ENCODE measurements at regions not wholly inside any gene's neighbourhood (a gene's known extent, or its start where the extent isn't known, plus 50 kb on each side); places are given as distances from the start of the nearest gene placed in this dataset.

DNA sequence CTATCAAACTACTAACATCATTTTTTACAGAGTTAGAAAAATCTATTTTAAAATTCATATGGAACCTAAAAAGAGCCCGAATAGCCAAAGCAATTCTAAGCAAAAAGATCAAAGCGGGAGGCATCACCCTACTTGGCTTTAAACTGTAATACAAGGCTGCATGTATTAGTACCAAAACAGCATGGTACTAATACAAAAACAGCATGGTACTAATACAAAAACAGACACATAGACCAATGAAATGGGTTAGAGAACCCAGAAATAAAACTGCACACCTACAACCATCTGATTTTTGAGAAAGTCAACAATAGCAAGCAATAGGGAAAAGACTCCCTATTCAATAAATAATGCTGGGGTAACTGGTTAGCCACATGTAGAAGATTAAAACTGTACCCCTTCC is 640.7 kb downstream of the IRS1 start:
- H3K27ac ChIP-seq (ENCODE audit: low read depth, low read length) = no peak overlapping the region
- WGBS, 3 donors = 85 to 90% (median 86%) methylated on average over 2 of the region's 2 CpGs

DNA sequence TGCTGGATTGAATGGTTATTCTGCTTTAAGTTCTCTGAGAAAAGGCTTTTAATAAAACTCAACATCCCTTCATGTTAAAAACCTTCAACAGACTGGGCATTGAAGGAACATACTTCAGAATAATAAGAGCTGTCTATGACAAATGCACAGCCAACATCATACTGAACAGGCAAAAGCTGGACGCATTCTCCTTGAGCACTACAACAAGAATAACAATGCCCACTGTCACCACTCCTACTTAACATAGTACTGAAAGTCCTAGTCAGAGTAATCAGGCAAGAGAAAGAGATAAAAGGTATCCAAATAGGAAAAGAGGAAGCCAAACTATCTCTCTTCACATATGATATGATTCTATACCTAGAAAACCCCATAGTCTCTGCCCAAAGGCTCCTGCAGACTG is 641.4 kb downstream of the IRS1 start:
- WGBS, 3 donors = 86 to 96% (median 91%) methylated on average over 1 of the region's 1 CpG
- no peak overlapping the region for H3K27ac ChIP-seq (ENCODE audit: low read depth, low read length)

DNA sequence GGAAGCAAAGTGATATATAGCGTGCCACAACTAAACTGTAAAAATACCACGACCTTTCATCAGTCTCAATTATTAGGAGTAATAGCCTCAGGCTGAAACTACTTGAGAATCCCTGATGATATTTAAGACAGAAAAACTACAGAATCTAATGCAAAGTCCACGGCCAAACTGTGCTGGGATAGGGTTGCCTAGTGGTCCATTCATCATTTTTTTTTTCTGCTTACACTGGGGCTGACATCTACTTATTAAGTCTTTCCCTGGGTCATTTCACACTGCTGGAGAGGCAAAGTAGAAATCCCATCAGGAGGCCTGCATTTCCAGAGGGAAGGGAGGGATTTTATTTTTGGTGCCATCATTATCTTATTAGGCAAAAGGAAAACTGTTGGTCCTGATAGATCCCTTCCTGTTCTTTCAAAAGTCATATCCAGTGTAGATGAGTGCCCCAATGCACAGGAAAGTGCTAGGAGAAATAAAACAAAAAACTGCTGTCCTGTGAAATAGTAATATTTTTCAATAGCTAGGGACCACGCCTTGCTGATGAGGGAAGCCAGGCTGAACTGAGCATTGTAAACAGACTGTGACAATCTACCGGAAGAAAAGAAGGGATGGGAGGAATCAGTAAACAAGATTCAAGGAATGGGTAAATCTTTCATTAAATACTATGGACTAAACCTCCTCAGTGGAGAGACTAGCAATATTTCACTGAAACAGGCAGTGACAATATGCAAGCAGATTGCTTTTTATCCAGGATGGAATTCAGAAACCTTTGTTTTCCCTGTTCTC is 644.3 kb downstream of the IRS1 start:
- no peak overlapping the region for H3K27ac ChIP-seq (ENCODE audit: low read depth, low read length)
- WGBS, 3 donors = 66 to 71% (median 71%) methylated on average over 5 of the region's 5 CpGs

DNA sequence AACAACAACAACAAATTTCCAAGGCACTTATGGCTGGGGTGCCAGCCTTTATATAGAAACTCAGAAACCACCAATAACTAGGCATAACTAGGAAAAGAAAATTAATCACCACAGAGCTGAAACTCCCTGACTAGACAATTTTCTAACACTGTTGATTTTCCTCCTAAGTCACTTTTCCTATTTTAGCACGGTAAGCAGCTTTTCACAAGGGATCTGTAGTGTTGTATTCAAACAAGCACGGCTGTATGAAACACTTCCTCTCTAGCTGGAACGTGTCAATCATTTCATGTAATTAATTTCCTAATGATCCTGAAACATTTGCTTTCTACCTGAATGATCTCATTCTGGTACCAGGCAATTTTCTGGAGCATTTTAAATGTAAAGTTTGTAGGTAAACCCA is 645.0 kb downstream of the IRS1 start:
- WGBS, 3 donors = 18 to 32% (median 31%) methylated on average over 3 of the region's 3 CpGs
- no peak overlapping the region for H3K27ac ChIP-seq (ENCODE audit: low read depth, low read length)

DNA sequence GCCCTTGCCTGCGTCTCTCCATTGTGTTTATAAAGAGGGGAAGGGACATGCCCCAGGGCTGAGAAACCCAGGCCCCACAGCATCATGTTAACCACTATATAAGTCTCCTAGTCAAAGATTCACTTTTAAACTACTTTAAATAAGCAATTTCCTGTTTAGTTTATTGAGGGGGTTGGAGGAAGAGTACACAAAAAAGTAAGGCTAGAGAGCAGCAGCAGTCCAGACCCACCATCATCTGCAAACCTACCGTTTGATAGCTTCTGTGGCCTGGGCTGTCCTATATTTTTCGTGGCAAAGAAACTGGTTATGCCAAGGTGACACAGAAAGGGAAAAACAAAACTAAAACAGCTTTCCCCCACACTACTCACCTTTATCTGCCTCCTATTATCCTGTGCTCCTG is 646.1 kb downstream of the IRS1 start:
- 68 to 93% (median 84%) methylated on average over 3 of the region's 3 CpGs for WGBS, 3 donors
- H3K27ac ChIP-seq (ENCODE audit: low read depth, low read length) = no peak overlapping the region

DNA sequence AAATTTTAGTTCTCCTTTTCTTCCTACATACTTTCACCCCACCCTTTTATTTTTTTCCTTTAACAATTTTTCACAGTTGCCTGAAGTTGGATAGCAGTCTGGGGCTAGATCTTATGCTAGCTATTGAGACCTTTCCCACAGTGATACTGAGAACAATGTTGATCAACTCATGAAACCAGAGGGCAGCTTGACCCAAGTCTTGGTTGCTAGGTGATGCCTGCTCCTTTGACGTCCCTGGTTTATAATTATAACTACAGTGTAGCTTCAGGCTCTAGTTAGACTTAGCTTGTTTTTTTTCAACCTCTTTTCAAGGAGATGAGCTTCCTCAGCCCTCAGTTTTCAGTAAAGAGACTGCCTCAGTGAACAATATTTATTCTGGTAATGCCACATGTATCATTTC is 648.5 kb downstream of the IRS1 start:
- H3K27ac ChIP-seq (ENCODE audit: low read depth, low read length) = no peak overlapping the region
- WGBS, 3 donors = 21 to 33% (median 25%) methylated on average over 1 of the region's 1 CpG

DNA sequence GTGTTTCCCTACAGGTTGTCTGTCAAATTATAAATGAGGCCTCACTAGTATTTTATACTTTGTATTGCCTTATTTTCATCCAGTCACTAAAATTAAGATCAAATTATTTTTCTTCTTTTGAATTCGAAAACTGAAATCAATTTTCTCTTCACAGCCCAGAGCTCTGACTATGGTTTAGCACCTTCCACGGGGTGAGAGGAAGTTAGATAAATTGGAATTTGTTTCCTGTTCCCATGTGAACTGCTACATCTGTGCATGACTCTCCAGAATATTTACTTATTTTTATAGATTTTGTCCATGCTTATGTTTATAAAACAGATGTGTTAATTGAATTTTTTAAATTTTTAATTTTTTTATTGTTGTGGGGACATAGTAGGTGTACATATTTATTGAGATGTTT is 656.5 kb downstream of the IRS1 start:
- 16 to 49% (median 38%) methylated on average over 2 of the region's 2 CpGs for WGBS, 3 donors
- no peak overlapping the region for H3K27ac ChIP-seq (ENCODE audit: low read depth, low read length)

DNA sequence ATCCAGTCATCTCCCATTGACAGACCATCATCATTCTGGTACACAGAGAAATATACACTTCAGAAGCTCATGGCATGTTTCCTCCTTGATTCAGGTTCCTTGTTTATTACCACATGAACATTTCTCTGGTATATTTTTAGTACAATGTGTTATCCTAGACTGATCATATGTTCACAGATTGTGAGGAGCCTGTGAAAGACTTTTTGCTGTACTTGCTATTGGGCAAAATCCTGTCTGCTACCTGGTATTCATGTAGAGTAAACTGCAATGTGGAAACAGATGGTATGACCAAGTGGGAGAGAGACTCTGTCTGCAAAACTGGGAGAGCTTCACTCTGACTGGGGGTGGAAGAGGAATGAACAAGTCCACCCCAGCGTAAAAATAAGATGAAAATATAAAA is 657.2 kb downstream of the IRS1 start:
- no peak overlapping the region for H3K27ac ChIP-seq (ENCODE audit: low read depth, low read length)
- WGBS, 3 donors = 81 to 100% (median 93%) methylated on average over 1 of the region's 1 CpG

DNA sequence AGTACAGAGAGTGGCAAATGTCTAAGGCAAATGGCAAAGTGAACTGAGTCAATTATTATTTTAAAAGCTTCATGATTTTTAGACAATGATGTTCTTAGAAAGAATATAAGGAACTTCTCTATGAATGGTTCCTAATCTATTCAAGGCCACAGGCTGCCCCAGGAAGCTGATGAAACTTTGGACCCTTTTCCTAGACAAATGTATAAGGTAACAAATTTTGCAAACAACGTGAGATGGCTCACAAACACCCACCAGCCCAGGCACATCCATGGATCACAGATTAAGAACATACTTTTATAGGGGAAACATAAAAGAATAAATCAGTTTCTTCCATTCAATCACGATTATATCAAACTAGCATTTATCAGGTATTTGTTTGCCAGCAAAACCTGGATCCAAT is 659.0 kb downstream of the IRS1 start:
- H3K27ac ChIP-seq (ENCODE audit: low read depth, low read length) = no peak overlapping the region
- 59 to 78% (median 69%) methylated on average over 2 of the region's 2 CpGs for WGBS, 3 donors

DNA sequence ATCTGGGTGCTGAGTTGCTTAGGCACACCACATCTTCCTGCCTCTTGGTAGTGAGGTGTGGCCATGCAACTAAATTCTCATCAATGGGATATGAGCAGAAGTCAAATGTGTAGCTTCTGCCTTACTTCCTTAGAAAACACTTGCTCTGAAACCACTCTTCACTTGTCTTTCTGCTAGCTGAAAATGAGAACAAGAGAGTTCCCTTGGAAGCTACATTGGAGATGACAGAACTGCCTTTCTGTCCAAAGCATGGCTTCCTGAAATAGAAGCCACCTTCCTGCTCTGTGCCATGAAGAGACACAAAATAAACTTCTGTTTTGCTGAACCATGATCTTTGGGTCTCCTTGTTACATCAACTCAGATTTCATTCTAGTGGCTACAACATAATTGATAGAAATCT is 659.9 kb downstream of the IRS1 start:
- no peak overlapping the region for H3K27ac ChIP-seq (ENCODE audit: low read depth, low read length)

DNA sequence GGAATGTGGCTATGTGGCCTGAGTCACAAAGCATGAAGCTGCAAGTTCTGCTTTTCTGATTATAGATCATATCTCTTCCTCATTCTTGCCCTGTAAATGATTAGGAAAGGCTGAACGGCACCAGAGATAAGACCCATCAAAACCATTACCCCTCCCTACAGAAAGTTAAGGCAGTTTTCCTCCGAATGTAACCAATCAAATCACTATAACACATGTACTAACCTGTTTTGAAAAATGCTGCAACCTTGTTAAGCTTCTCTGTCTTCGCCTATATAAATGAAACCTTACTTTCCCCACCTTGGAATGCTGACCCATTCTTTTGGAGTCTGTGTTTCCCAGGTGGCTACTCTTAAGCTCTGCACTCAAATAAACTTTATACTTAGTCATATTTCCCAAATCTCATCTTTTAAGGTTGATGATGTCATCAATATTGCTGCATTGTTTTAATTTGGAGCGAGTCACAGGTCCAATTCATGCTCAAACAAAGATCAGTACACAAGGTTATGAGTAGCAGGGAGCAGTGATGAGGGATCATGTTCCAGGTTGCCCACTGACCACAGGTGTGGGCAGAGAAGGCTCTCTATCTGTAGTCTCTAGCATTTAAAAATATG is 662.3 kb downstream of the IRS1 start:
- 38 to 44% (median 42%) methylated on average over 4 of the region's 4 CpGs for WGBS, 3 donors
- H3K27ac ChIP-seq (ENCODE audit: low read depth, low read length) = no peak overlapping the region

DNA sequence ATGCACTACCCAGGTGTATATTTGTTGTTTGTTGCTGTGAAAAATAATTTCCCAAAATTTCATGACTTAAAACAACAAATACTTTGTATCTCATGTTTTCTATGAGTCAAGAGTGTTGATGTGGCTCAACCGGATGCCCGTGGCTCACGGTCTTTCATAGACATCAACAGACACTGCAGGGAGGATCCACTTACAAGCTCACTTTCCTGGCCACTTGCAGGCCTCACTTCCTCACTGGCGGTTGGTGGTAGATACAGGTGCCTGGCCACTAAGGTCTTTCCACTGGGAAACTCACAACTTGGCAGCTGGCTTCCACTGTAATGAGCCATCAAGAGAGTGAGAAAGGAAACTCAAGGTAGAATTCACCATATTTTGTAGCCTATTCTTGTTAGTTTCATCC is 662.9 kb downstream of the IRS1 start:
- no peak overlapping the region for H3K27ac ChIP-seq (ENCODE audit: low read depth, low read length)
- 61 to 79% (median 70%) methylated on average over 4 of the region's 4 CpGs for WGBS, 3 donors

DNA sequence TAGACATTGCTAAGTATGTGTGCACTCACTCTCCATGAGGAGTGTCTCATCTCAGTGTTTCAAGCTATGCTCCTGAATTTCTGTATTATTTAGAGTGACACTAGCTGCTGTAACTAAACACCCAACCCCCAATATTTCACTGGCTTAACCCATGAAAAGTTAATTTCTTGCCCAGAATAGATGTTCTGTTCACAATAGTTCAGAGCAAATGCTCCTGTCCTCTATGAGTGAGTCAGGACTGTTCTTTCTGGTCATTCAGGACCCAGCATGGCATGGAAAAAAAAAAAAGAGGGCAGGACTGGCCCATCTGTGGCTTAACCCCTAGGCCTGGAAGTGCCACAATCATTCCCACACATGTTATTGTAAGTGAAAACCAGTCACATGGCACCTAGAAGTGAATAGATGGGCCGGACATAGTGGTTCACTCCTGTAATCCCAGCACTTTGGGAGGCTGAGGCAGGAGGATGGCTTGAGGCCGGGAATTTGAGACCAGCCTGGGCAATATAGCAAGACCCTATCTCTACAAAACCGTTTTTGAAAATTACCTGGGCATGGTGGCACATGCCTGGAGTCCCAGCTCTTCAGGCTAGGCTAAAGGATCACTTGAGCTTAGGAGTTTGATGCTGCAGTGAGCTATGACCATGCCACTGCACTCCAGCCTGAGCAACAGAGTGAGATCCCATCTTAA is 663.6 kb downstream of the IRS1 start:
- WGBS, 3 donors = 69 to 87% (median 70%) methylated on average over 3 of the region's 3 CpGs
- H3K27ac ChIP-seq (ENCODE audit: low read depth, low read length) = no peak overlapping the region

DNA sequence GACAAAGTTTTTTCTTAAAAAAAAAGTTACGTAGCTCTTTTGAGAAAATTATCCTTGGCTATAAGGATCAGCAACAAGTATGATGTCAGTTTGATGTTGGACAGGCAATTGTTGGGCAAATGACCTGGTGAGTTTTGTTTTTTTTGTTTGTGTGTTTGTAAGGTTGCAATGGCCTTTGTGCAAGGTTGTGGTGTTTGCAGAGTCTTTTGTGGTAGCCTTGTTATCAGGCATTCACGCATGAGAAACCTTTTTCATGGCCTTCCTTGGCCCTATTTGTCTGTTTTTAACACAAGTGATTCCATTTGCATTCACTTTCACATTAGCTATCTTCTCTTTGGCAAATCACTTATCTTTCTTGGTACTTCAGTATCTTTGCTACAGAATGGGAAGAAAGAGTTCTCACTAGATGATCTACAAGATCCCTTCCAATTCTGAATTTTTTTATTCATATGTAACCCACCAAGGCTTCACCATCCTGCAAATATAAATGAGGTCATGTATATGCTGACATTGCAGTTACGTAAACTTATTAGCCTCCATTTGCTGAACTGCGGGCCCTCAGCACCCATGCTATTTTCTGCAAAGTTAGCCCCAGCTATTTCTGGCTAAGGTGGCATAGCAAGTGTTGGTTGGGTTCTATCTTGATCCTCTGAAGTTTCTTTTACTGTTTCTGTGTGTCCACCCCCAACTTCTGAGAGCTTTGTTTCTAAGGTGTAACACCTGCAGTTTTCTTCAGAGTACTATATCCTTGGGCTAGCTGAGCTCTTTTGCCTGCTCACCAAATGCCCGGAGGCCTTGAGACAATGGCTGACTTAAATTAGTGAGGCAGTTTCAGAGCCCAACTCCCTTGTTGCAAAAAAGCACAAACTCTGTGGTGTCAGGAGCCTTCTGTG is 667.1 kb downstream of the IRS1 start:
- WGBS, 3 donors = 91 to 95% (median 92%) methylated on average over 5 of the region's 5 CpGs
- no peak overlapping the region for H3K27ac ChIP-seq (ENCODE audit: low read depth, low read length)

DNA sequence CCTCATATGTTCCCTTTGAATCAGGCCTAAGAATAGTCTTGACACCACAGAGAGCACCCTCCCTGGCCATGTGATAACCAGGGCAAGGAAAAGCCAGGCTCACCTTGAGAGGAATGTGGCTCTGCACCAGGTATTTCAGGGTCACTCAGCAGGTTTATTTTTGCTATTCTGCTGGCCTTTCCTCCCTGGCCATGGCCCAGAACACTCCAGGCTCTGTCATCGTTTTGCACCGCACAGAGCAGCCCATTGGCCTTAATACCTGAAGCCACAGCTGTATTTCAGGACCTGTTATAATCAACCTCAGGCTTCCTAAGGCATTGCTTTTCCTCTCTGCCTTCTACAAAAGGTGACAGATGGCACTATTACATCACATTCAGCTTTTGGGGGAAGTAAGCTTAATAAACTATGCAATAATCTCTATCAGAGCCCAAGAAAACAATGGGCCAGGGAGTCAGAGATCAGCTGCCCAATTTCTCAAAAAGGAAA is 668.3 kb downstream of the IRS1 start:
- WGBS, 3 donors = 15 to 63% (median 53%) methylated on average over 2 of the region's 2 CpGs
- H3K27ac ChIP-seq (ENCODE audit: low read depth, low read length) = no peak overlapping the region

DNA sequence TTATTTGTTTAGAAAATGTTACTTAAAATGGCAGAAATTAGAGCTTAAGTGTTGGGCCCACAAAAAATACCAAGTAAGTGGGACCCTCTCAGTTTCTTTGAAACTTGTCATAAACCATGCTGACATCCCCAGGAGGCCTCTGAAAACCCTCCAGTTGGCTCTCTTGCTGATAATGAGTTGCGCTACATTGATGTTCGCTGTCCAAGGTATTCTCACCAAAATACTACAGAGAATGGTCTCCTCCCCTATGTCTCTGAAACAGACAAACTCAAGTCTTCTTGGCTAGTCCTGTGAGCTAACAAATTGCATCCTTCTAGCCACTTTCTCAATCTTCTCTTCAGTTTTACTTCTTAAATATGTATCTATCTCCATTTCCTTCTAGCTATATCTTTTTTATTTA is 669.4 kb downstream of the IRS1 start:
- H3K27ac ChIP-seq (ENCODE audit: low read depth, low read length) = no peak overlapping the region
- WGBS, 3 donors = 64 to 89% (median 72%) methylated on average over 2 of the region's 2 CpGs

DNA sequence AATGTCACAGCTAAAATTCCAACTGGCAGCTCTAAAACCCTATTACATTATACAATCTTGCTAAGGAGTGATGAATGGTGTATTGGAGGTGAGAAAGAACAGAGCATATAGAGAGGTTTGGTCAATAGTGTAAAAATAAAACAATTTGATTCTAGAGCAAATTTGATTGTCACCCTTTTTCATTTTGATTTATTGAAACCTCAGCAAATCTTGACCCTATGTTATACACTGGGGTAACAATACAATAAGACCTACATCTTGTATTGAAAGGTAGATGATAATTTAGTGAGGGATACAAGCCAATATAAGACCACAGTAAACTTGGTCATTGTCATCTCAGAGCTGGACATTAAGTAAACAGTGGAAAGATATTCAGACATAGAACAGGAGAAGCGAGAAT is 671.9 kb downstream of the IRS1 start:
- 85 to 97% (median 94%) methylated on average over 1 of the region's 1 CpG for WGBS, 3 donors
- H3K27ac ChIP-seq (ENCODE audit: low read depth, low read length) = no peak overlapping the region

DNA sequence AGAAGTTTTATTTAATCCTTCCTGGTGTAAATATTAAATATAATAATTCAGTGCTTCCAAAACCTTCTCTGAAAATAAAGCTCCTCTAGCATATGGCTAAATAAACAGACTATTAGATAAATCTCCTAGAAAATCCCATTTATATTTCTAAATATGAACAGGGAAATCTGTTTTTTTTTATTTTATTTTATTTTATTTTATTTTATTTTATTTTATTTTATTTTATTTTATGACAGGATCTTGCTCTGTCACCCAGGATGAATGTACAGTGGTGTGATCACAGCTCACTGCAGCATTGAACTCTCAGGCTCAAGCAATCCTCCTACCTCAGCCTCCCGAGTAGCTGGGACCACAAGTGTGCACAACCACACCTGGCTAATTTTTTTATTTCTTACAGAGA is 673.5 kb downstream of the IRS1 start:
- 84 to 91% (median 88%) methylated on average over 1 of the region's 1 CpG for WGBS, 3 donors
- no peak overlapping the region for H3K27ac ChIP-seq (ENCODE audit: low read depth, low read length)

Data from adipose tissue (tissue), 3 donors.